SK-N-SH treated with all-trans-retinoic acid at 6 μM for 48 hours (cell line): ENCODE measurements at regions not wholly inside any gene's neighbourhood (a gene's known extent, or its start where the extent isn't known, plus 50 kb on each side); places are given as distances from the start of the nearest gene placed in this dataset.

ENCODE experiments used
- ATAC-seq: fragments of 200-7000 bp; cut with Tn5 transposase; 3 replicates; pipeline ENCODE4 v1.9.1; 2020; ENCODE audit warnings: mild to moderate bottlenecking, moderate library complexity
- ARNTL ChIP-seq: fragments of 450-650 bp; formaldehyde crosslinking; IDR thresholded peaks from 2 replicates; pipeline ENCODE4 v1.5.0; 2020; ENCODE audit warnings: low read depth, mild to moderate bottlenecking, moderate library complexity, borderline replicate concordance
- BACH2 ChIP-seq: fragments of 250-450 bp; sonication (Bioruptor Pico); IDR thresholded peaks from 2 replicates; pipeline ENCODE4 v1.9.0; 2021; ENCODE audit warnings: mild to moderate bottlenecking, borderline replicate concordance
- CREB5 ChIP-seq: fragments of 250-450 bp; sonication (Bioruptor Pico); IDR thresholded peaks from 2 replicates; pipeline ENCODE4 v1.5.1; 2020; ENCODE audit warnings: low read depth, mild to moderate bottlenecking, moderate library complexity
- CSDC2 ChIP-seq: fragments of 250-450 bp; sonication (Bioruptor Pico); IDR thresholded peaks from 2 replicates; pipeline ENCODE4 v1.5.0; 2020; ENCODE audit warnings: mild to moderate bottlenecking, moderate library complexity
- CSRNP3 ChIP-seq: fragments of 250-450 bp; sonication (Bioruptor Pico); IDR thresholded peaks from 2 replicates; pipeline ENCODE4 v1.5.1; 2021; ENCODE audit warnings: mild to moderate bottlenecking, moderate library complexity
- ESRRG ChIP-seq: fragments of 250-450 bp; sonication (Bioruptor Pico); IDR thresholded peaks from 2 replicates; pipeline ENCODE4 v1.6.1; 2021; ENCODE audit warnings: mild to moderate bottlenecking
- GLIS3 ChIP-seq: fragments of 250-450 bp; sonication (Bioruptor Pico); IDR thresholded peaks from 2 replicates; pipeline ENCODE4 v1.5.0; 2020; ENCODE audit warnings: mild to moderate bottlenecking, moderate library complexity
- ISL1 ChIP-seq: fragments of 250-450 bp; sonication (Bioruptor Pico); IDR thresholded peaks from 2 replicates; pipeline ENCODE4 v2.1.2; 2022; ENCODE audit warnings: mild to moderate bottlenecking, moderate library complexity
- OSR1 ChIP-seq: fragments of 250-450 bp; sonication (Bioruptor Pico); IDR thresholded peaks from 2 replicates; pipeline ENCODE4 v1.8.0; 2022; ENCODE audit warnings: moderate library complexity, mild to moderate bottlenecking, inconsistent platforms
- PATZ1 ChIP-seq: fragments of 250-450 bp; sonication (Bioruptor Pico); IDR thresholded peaks from 2 replicates; pipeline ENCODE4 v1.8.0; 2020; ENCODE audit warnings: mild to moderate bottlenecking, moderate library complexity, borderline replicate concordance
- POU6F1 ChIP-seq: fragments of 250-450 bp; sonication (Bioruptor Pico); IDR thresholded peaks from 2 replicates; pipeline ENCODE4 v1.8.0; 2021; ENCODE audit warnings: low read depth, mild to moderate bottlenecking, moderate library complexity, borderline replicate concordance
- PPARA ChIP-seq: fragments of 250-450 bp; sonication (Bioruptor Pico); IDR thresholded peaks from 2 replicates; pipeline ENCODE4 v1.5.0; 2020; ENCODE audit warnings: mild to moderate bottlenecking, borderline replicate concordance
- RARB ChIP-seq: fragments of 250-450 bp; sonication (Bioruptor Pico); IDR thresholded peaks from 2 replicates; pipeline ENCODE4 v1.8.0; 2021; ENCODE audit warnings: mild to moderate bottlenecking, moderate library complexity
- SNAI2 ChIP-seq: fragments of 250-450 bp; sonication (Bioruptor Pico); IDR thresholded peaks from 2 replicates; pipeline ENCODE4 v1.5.0; 2020; ENCODE audit warnings: mild to moderate bottlenecking, moderate library complexity
- TOX ChIP-seq: fragments of 250-450 bp; sonication (Bioruptor Pico); IDR thresholded peaks from 2 replicates; pipeline ENCODE4 v1.8.0; 2021; ENCODE audit warnings: mild to moderate bottlenecking, moderate library complexity, borderline replicate concordance
- TSHZ2 ChIP-seq: fragments of 250-450 bp; sonication (Bioruptor Pico); IDR thresholded peaks from 2 replicates; pipeline ENCODE4 v1.5.0; 2020; ENCODE audit warnings: mild to moderate bottlenecking, moderate library complexity
- ZC3H10 ChIP-seq: fragments of 250-450 bp; sonication (Bioruptor Pico); IDR thresholded peaks from 2 replicates; pipeline ENCODE4 v1.5.1; 2021; ENCODE audit warnings: mild to moderate bottlenecking, moderate library complexity
- ZFP3 ChIP-seq: fragments of 250-450 bp; sonication (Bioruptor Pico); IDR thresholded peaks from 2 replicates; pipeline ENCODE4 v1.5.0; 2020; ENCODE audit warnings: mild to moderate bottlenecking, moderate library complexity
- ZFP30 ChIP-seq: fragments of 450-650 bp; formaldehyde crosslinking; IDR thresholded peaks from 2 replicates; pipeline ENCODE4 v1.5.0; 2022; ENCODE audit warnings: mild to moderate bottlenecking, moderate library complexity
- ZNF565 ChIP-seq: fragments of 450-650 bp; formaldehyde crosslinking; conservative IDR thresholded peaks from 2 replicates; pipeline ENCODE4 v1.5.0; 2020; ENCODE audit warnings: low read depth, mild to moderate bottlenecking, moderate library complexity
- ZNF70 ChIP-seq: fragments of 450-650 bp; formaldehyde crosslinking; IDR thresholded peaks from 2 replicates; pipeline ENCODE4 v1.5.0; 2020; ENCODE audit warnings: mild to moderate bottlenecking, moderate library complexity
- ZNF8 ChIP-seq: fragments of 450-650 bp; formaldehyde crosslinking; IDR thresholded peaks from 2 replicates; pipeline ENCODE4 v1.5.0; 2020; ENCODE audit warnings: mild to moderate bottlenecking, moderate library complexity

- no peak for TF ChIP-seq ISL1 (CRISPR knock-in tag)
- no peak for TF ChIP-seq CSDC2
- TF ChIP-seq CSRNP3 (CRISPR knock-in tag), result no peak
- no peak for TF ChIP-seq PATZ1 (CRISPR knock-in tag)
- TF ChIP-seq BACH2 (CRISPR knock-in tag), result no peak
- TF ChIP-seq OSR1 (CRISPR knock-in tag), result no peak
- TF ChIP-seq ZNF70 (CRISPR knock-in tag), result no peak
- no peak for TF ChIP-seq SNAI2 (CRISPR knock-in tag)
- no peak for TF ChIP-seq POU6F1 (CRISPR knock-in tag)
- TF ChIP-seq RARB (CRISPR knock-in tag), result no peak
- TF ChIP-seq ZFP30, result no peak
- TF ChIP-seq ESRRG (CRISPR knock-in tag), result no peak
- no peak for TF ChIP-seq ZNF8 (CRISPR knock-in tag)
- no peak for TF ChIP-seq TOX
- no peak for TF ChIP-seq TSHZ2 (CRISPR knock-in tag)
- no peak for TF ChIP-seq ARNTL (CRISPR knock-in tag)
- no peak for TF ChIP-seq ZC3H10 (CRISPR knock-in tag)
- TF ChIP-seq PPARA, result no peak
- TF ChIP-seq GLIS3, result no peak
These were observed 129.6 kb upstream of the POU2AF2 start for GRCh38 chr11:111115890-111116289.

GRCh38 chr11:111114091-111114490 lies 131.4 kb upstream of the POU2AF2 start:
- no peak for ATAC-seq
- no peak for TF ChIP-seq CSRNP3 (CRISPR knock-in tag)
- TF ChIP-seq, all 23 proteins: peak for 0

More at GRCh38 chr11:111115890-111116289, 129.6 kb upstream of the POU2AF2 start:
- ATAC-seq, result no peak

DNA sequence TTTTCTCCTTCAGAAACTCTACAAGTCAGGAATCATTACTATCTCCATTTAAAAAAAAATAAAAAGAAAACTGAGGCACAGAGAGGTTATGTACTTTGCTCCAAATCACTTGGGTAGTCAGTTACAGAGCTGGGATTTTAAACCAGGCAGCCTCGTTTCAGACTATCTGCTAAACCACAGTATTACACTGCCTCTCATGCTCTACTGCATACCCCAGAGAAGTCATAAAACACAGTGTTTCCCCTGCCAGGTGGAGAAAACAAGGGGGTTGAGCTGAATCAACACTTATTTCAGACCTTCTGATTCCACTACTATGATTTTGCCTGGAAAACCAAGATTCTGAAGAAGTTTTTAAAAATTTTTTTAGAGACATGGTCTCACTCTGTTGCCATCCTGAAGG lies 132.9 kb upstream of the POU2AF2 start:
- ATAC-seq, result no peak
- TF ChIP-seq ZFP30 (no peak), CREB5 (CRISPR knock-in tag) (no peak), ZNF8 (CRISPR knock-in tag) (no peak), OSR1 (CRISPR knock-in tag) (no peak), PPARA (no peak), ZFP3 (CRISPR knock-in tag) (no peak), RARB (CRISPR knock-in tag) (no peak), ZNF565 (CRISPR knock-in tag) (no peak), ESRRG (CRISPR knock-in tag) (no peak), CSRNP3 (CRISPR knock-in tag) (no peak), SNAI2 (CRISPR knock-in tag) (no peak), GLIS3 (no peak), ZC3H10 (CRISPR knock-in tag) (no peak), TOX (no peak), ARNTL (CRISPR knock-in tag) (no peak), TSHZ2 (CRISPR knock-in tag) (no peak)
